Upper lobe of left lung (tissue), 6 donors: ENCODE measurements at regions not wholly inside any gene's neighbourhood (a gene's known extent, or its start where the extent isn't known, plus 50 kb on each side); places are given as distances from the start of the nearest gene placed in this dataset.

Source experiments
- ATAC-seq, 2 donors: fragments of 200-7000 bp; cut with Tn5 transposase; one replicate each; pipeline ENCODE4 v1.9.1; 2022; ENCODE audit warnings: mild to moderate bottlenecking in 2 of 2, moderate library complexity in 2 of 2; ENCODE audit not compliant: low FRiP score in 2 of 2
- DNase-seq, 2 donors: peaks; one replicate each; pipeline ENCODE4 v3.0.0-alpha.2; 2019 to 2020
- H3K27ac ChIP-seq, 4 donors: fragments of 200-600 bp; sonication (generic); one replicate each; pipeline ENCODE4 v1.5.1; 2016 to 2019
- H3K27me3 ChIP-seq, 4 donors: fragments of 200-600 bp; sonication (generic); one replicate each; pipeline ENCODE4 v1.5.1; 2017 to 2019
- H3K36me3 ChIP-seq, 4 donors: fragments of 200-600 bp; sonication (generic); one replicate each; pipeline ENCODE4 v1.5.1; 2016 to 2019
- H3K4me1 ChIP-seq, 4 donors: fragments of 200-600 bp; sonication (generic); one replicate each; pipeline ENCODE4 v1.5.1; 2018 to 2019
- H3K4me3 ChIP-seq, 4 donors: fragments of 200-600 bp; sonication (generic); one replicate each; pipeline ENCODE4 v1.5.1; 2017 to 2019; ENCODE audit warnings: mild to moderate bottlenecking in 2 of 4, moderate library complexity in 1 of 4
- H3K9me3 ChIP-seq, 4 donors: fragments of 200-600 bp; sonication (generic); one replicate each; pipeline ENCODE4 v1.5.1; 2018 to 2019
- EP300 ChIP-seq, 4 donors: sonication (generic); formaldehyde crosslinking; IDR thresholded peaks; one replicate each; pipeline ENCODE4 v1.5.1; 2017; ENCODE audit warnings: antibody characterized with exemption in 4 of 4, control low read depth in 2 of 4
- POLR2A ChIP-seq, 4 donors: fragments of 450-650 bp; IDR thresholded peaks; one replicate each; pipeline ENCODE4 v1.5.1; 2016 to 2017; ENCODE audit warnings: antibody characterized with exemption in 4 of 4, mild to moderate bottlenecking in 2 of 4
- POLR2AphosphoS5 ChIP-seq, 2 donors: sonication (generic); formaldehyde crosslinking; IDR thresholded peaks; one replicate each; pipeline ENCODE4 v1.5.1; 2017; ENCODE audit warnings: antibody characterized with exemption in 2 of 2
- WGBS, 2 donors: methylation state at CpG; one replicate each; pipeline ENCODE4 v1.1.5; 2017 to 2018; 5-methylcytosine and 5-hydroxymethylcytosine counted together
- TF ChIP-seq, protein P1 (sequence below), 6 experiments: fragments of 450-650 bp in 4 of 6; fragments of 200-600 bp in 2 of 6; sonication (generic) in 2 of 6; IDR thresholded peaks; one replicate each; pipeline ENCODE4 v1.5.1; 2016 to 2019; ENCODE audit warnings: antibody characterized with exemption in 6 of 6
- donor health status: DM: no; HTN: no; CAD: no; lungs with moderate emphysema.
- donor health status: DM: no; HTN: yes; CAD: no; lungs with severe emphysema.

DNA sequence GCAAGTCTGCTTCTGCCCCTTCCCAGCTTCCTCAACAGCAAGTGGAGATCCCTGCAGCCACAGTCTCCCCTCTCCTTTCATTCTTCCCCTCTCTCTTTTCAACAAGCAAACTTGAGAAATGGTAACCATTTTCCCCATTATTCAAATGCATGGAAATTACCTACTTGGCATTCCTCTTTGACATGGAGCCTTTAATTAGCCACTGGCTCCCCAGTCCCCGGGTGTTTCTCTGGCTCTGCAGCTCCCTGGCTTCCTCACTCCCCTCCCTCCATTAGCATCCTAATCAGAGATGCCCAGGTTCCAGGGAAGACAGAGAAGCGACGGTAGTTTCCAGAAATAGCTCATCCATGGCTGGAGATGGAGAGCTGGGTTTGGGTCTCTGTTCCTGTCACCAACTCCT is 116.0 kb downstream of the CCT6B start:
- no peak for DNase-seq
- Histone ChIP-seq H3K36me3 (no peaks in the 10 kb centered on the region), H3K4me3 (no peak overlapping the region), H3K9me3 (no peaks in the 10 kb centered on the region), H3K27ac (no peak overlapping the region), H3K27me3 (no peaks in the 10 kb centered on the region), H3K4me1 (peaks cover 0 to 5% (median 0%) of the 10 kb centered on the region in 4 donors)
- WGBS, 2 donors = 57 to 60% methylated on average over 3 of the region's 3 CpGs
- no peak for ATAC-seq
- no peak for TF ChIP-seq POLR2AphosphoS5 (IDR thresholded peaks at IDR 0.05)
- TF ChIP-seq, protein P1, sequence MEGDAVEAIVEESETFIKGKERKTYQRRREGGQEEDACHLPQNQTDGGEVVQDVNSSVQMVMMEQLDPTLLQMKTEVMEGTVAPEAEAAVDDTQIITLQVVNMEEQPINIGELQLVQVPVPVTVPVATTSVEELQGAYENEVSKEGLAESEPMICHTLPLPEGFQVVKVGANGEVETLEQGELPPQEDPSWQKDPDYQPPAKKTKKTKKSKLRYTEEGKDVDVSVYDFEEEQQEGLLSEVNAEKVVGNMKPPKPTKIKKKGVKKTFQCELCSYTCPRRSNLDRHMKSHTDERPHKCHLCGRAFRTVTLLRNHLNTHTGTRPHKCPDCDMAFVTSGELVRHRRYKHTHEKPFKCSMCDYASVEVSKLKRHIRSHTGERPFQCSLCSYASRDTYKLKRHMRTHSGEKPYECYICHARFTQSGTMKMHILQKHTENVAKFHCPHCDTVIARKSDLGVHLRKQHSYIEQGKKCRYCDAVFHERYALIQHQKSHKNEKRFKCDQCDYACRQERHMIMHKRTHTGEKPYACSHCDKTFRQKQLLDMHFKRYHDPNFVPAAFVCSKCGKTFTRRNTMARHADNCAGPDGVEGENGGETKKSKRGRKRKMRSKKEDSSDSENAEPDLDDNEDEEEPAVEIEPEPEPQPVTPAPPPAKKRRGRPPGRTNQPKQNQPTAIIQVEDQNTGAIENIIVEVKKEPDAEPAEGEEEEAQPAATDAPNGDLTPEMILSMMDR (IDR thresholded peaks at IDR 0.05) = no peak
- TF ChIP-seq EP300 (IDR thresholded peaks at IDR 0.05) = no peak
- TF ChIP-seq POLR2A (IDR thresholded peaks at IDR 0.05) = no peak

DNA sequence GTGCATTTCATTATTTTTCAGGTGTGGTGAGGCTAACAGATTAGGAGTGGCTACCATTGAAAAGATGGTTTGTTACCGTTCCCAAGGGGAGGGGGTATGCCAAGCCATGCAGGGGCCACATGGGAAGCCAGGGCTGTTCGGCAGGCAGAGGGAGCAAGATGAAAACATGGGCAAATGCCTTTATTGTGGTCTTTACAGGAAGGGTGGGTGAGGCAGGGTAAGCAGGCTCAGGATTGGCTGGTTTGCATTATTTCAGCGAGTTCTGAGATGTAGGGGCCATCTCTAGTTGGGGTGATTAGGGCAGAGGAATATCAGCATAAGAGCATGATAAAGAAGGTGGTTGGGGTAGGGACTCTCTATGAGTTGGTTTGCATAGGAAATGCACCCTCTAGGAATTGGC is 117.6 kb downstream of the CCT6B start:
- Histone ChIP-seq H3K4me1 (peaks cover 0 to 5% (median 0%) of the 10 kb centered on the region in 4 donors), H3K27me3 (no peaks in the 10 kb centered on the region), H3K36me3 (no peaks in the 10 kb centered on the region), H3K4me3 (no peak overlapping the region), H3K27ac (no peak overlapping the region), H3K9me3 (no peaks in the 10 kb centered on the region)
- DNase-seq = no peak
- ATAC-seq = no peak
- WGBS, 2 donors = 73 to 81% methylated on average over 3 of the region's 3 CpGs
- TF ChIP-seq POLR2AphosphoS5 (IDR thresholded peaks at IDR 0.05) (no peak), EP300 (IDR thresholded peaks at IDR 0.05) (no peak)

GRCh38 chr17:34842235-34842634 is 119.0 kb downstream of the CCT6B start:
- no peaks in the 10 kb centered on the region for H3K27me3 ChIP-seq
- 96 to 97% methylated on average over 4 to 5 of the region's 5 CpGs for WGBS, 2 donors
- H3K4me3 ChIP-seq = no peak overlapping the region
- H3K27ac ChIP-seq = no peak overlapping the region
- ATAC-seq (no peak), DNase-seq (no peak)
- H3K36me3 ChIP-seq = no peaks in the 10 kb centered on the region
- H3K9me3 ChIP-seq = no peaks in the 10 kb centered on the region
- TF ChIP-seq POLR2AphosphoS5 (IDR thresholded peaks at IDR 0.05) (no peak), POLR2A (IDR thresholded peaks at IDR 0.05) (no peak), EP300 (IDR thresholded peaks at IDR 0.05) (no peak)
- TF ChIP-seq, protein P1 (IDR thresholded peaks at IDR 0.05) = no peak
- H3K4me1 ChIP-seq = peaks cover 0 to 5% (median 0%) of the 10 kb centered on the region in 4 donors

DNA sequence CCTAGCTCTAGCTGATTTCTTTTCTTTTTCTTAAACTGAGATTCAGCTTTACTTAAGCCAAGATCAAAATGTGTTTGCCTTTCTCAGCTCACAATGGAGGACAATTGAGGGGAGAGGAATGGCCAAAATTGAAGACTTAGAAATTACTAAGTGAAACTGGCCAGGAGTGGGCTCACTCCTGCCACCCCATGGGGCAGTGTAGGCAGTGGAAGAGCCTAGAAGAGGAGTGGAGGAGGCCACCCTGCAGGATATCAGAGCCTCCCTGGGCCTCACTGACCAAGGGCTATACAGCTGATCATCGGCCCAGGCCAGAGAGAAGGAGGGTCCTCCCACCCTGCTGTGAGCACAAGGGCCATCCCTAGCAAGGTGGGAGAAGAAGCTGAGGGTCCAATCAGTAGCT is 119.8 kb downstream of the CCT6B start:
- ATAC-seq = no peak
- Histone ChIP-seq H3K27ac (no peak overlapping the region), H3K4me1 (peaks cover 0 to 5% (median 0%) of the 10 kb centered on the region in 4 donors), H3K27me3 (no peaks in the 10 kb centered on the region), H3K36me3 (no peaks in the 10 kb centered on the region), H3K9me3 (no peaks in the 10 kb centered on the region), H3K4me3 (no peak overlapping the region)
- TF ChIP-seq, protein P1 (IDR thresholded peaks at IDR 0.05) = no peak
- no peak for TF ChIP-seq POLR2A (IDR thresholded peaks at IDR 0.05)
- TF ChIP-seq EP300 (IDR thresholded peaks at IDR 0.05) = no peak
- no peak for TF ChIP-seq POLR2AphosphoS5 (IDR thresholded peaks at IDR 0.05)
- DNase-seq = no peak
- WGBS, 2 donors = 64 to 88% methylated on average over 1 of the region's 1 CpG

GRCh38 chr17:34840750-34841149 is 120.5 kb downstream of the CCT6B start:
- TF ChIP-seq EP300 (IDR thresholded peaks at IDR 0.05) (no peak), POLR2AphosphoS5 (IDR thresholded peaks at IDR 0.05) (no peak), POLR2A (IDR thresholded peaks at IDR 0.05) (no peak)
- TF ChIP-seq, protein P1 (IDR thresholded peaks at IDR 0.05) = no peak
- H3K36me3 ChIP-seq = no peaks in the 10 kb centered on the region
- WGBS, 2 donors = 2 to 25% methylated on average over 3 to 4 of the region's 4 CpGs
- DNase-seq = no peak
- H3K27ac ChIP-seq = no peak overlapping the region
- H3K4me3 ChIP-seq = no peak overlapping the region
- H3K4me1 ChIP-seq = peaks cover 0 to 5% (median 0%) of the 10 kb centered on the region in 4 donors
- no peaks in the 10 kb centered on the region for H3K9me3 ChIP-seq
- H3K27me3 ChIP-seq = no peaks in the 10 kb centered on the region
- no peak for ATAC-seq
